HEK293T (cell line): ENCODE measurements at regions not wholly inside any gene's neighbourhood (a gene's known extent, or its start where the extent isn't known, plus 50 kb on each side); places are given as distances from the start of the nearest gene placed in this dataset.

ENCODE experiments used
- CTCF ChIA-PET: fragments of 350-600 bp; formaldehyde crosslinking; extraction: SDS; loops from one replicate; lab custom pipeline; 2021; ENCODE audit warnings: antibody characterized with exemption, inconsistent platforms; lab: Yijun Ruan, JAX
- POLR2A ChIA-PET: fragments of 350-600 bp; formaldehyde crosslinking; extraction: SDS; loops from one replicate; lab custom pipeline; 2020; ENCODE audit warnings: antibody characterized with exemption, inconsistent platforms; lab: Yijun Ruan, JAX
- DNase-seq: peaks from one replicate; pipeline ENCODE4 v3.0.0; 2012; ENCODE audit warnings: mixed read lengths; ENCODE audit errors: extremely low spot score
- ARNT ChIP-seq: fragments of 450-650 bp; IDR thresholded peaks from 2 replicates; pipeline ENCODE4 v1.6.1; 2017; ENCODE audit warnings: mild to moderate bottlenecking
- BHLHE40 ChIP-seq: fragments of 450-650 bp; IDR thresholded peaks from 2 replicates; pipeline ENCODE4 v1.6.1; 2016; ENCODE audit warnings: mild to moderate bottlenecking, moderate library complexity, borderline replicate concordance
- CTBP1 ChIP-seq: fragments of 450-650 bp; IDR thresholded peaks from 2 replicates; pipeline ENCODE4 v1.6.1; 2016; ENCODE audit warnings: borderline replicate concordance
- ELF4 ChIP-seq: fragments of 450-650 bp; IDR thresholded peaks from 2 replicates; pipeline ENCODE4 v1.6.1; 2017; ENCODE audit warnings: antibody characterized with exemption
- FOXA1 ChIP-seq: fragments of 450-650 bp; IDR thresholded peaks from 2 replicates; pipeline ENCODE4 v1.6.1; 2016; ENCODE audit warnings: mild to moderate bottlenecking
- FOXK2 ChIP-seq: fragments of 450-650 bp; IDR thresholded peaks from 2 replicates; pipeline ENCODE4 v1.6.1; 2016; ENCODE audit warnings: mild to moderate bottlenecking
- FOXM1 ChIP-seq: fragments of 450-650 bp; IDR thresholded peaks from 2 replicates; pipeline ENCODE4 v1.6.1; 2017; ENCODE audit warnings: mild to moderate bottlenecking, borderline replicate concordance
- HDGF ChIP-seq: fragments of 450-650 bp; IDR thresholded peaks from 2 replicates; pipeline ENCODE4 v1.6.1; 2017; ENCODE audit warnings: antibody characterized with exemption, borderline replicate concordance
- L3MBTL2 ChIP-seq: fragments of 450-650 bp; conservative IDR thresholded peaks from 2 replicates; pipeline ENCODE4 v1.6.1; 2016; ENCODE audit warnings: mild to moderate bottlenecking
- LEF1 ChIP-seq: fragments of 450-650 bp; IDR thresholded peaks from 2 replicates; pipeline ENCODE4 v1.6.1; 2017; ENCODE audit warnings: mild to moderate bottlenecking, borderline replicate concordance
- NFRKB ChIP-seq: fragments of 450-650 bp; IDR thresholded peaks from 2 replicates; pipeline ENCODE4 v1.6.1; 2016; ENCODE audit warnings: mild to moderate bottlenecking, moderate library complexity
- SP1 ChIP-seq: fragments of 450-650 bp; IDR thresholded peaks from 2 replicates; pipeline ENCODE4 v1.6.1; 2017
- SUZ12 ChIP-seq: fragments of 450-650 bp; IDR thresholded peaks from 2 replicates; pipeline ENCODE4 v1.6.1; 2016; ENCODE audit warnings: mild to moderate bottlenecking
- TARDBP ChIP-seq: fragments of 450-650 bp; IDR thresholded peaks from 2 replicates; pipeline ENCODE4 v1.6.1; 2016
- ZNF384 ChIP-seq: fragments of 450-650 bp; IDR thresholded peaks from 2 replicates; pipeline ENCODE4 v1.6.1; 2016
- TF ChIP-seq, protein P1 (sequence below): fragments of 450-650 bp; IDR thresholded peaks from 2 replicates; pipeline ENCODE4 v1.6.1; 2016

DNA sequence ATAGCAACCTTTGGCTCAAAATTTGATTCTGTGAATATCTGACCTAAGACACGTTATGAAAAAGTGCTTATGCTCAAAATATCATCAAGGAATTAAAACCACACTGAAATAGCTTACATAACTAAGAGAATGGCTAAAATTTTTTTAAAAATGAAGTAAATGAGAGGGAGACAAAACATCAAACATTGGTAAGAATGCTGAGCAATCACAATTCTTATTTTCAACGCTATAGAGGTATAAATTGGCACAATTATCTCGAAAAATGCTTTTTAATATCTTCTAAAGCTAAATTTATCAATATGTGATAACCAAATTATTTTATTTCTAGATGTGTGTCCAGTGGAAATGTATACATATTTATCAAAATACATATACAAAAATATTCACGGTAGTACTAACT, 381.3 kb downstream of the ANXA1 start:
- ChIA-PET CTCF (no interaction called here), POLR2A (no interaction called here)
- TF ChIP-seq FOXK2 (no peak), L3MBTL2 (no peak), ZNF384 (no peak), BHLHE40 (no peak), TARDBP (no peak), ARNT (no peak), LEF1 (no peak), CTBP1 (no peak), FOXA1 (no peak), SUZ12 (no peak), ELF4 (no peak)
- TF ChIP-seq, protein P1, sequence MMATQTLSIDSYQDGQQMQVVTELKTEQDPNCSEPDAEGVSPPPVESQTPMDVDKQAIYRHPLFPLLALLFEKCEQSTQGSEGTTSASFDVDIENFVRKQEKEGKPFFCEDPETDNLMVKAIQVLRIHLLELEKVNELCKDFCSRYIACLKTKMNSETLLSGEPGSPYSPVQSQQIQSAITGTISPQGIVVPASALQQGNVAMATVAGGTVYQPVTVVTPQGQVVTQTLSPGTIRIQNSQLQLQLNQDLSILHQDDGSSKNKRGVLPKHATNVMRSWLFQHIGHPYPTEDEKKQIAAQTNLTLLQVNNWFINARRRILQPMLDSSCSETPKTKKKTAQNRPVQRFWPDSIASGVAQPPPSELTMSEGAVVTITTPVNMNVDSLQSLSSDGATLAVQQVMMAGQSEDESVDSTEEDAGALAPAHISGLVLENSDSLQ: no peak
- no peak for DNase-seq

DNA sequence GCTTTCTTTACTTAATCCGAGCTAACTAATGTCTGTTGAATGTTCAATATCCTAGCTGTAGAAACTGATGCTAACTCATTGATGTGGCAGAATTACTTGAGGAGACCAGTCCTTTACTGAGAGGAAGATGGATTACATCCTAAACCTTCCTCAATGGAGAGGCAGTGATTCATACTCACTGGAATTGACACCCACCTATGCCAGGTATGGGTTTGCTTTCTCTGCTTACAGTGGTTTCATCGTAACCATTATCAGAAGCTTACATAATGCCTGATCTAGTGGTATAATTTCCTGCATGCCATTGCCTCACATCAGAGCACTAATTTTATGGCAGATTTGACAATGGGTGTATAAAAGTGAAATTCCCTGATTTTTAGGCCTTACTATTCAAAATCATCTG, 384.7 kb downstream of the ANXA1 start:
- ChIA-PET CTCF (no interaction called here), POLR2A (no interaction called here)
- TF ChIP-seq L3MBTL2: no peak
- no peak for TF ChIP-seq HDGF
- no peak for TF ChIP-seq TARDBP
- TF ChIP-seq ELF4: no peak
- no peak for TF ChIP-seq NFRKB
- TF ChIP-seq, protein P1: no peak
- no peak for TF ChIP-seq BHLHE40
- TF ChIP-seq FOXA1: no peak
- TF ChIP-seq SUZ12: no peak
- no peak for TF ChIP-seq SP1
- no peak for TF ChIP-seq CTBP1
- no peak for TF ChIP-seq FOXM1
- no peak for TF ChIP-seq LEF1
- TF ChIP-seq ARNT: no peak
- TF ChIP-seq ZNF384: no peak
- no peak for TF ChIP-seq FOXK2
- no peak for DNase-seq

GRCh38 chr9:73537561-73537960, 385.9 kb downstream of the ANXA1 start:
- no peak for DNase-seq
- TF ChIP-seq FOXM1 (no peak), SP1 (no peak), SUZ12 (no peak), HDGF (no peak), ARNT (no peak), FOXK2 (no peak), NFRKB (no peak), BHLHE40 (no peak), TARDBP (no peak), LEF1 (no peak), L3MBTL2 (no peak), CTBP1 (no peak), ELF4 (no peak), ZNF384 (no peak), FOXA1 (no peak)
- TF ChIP-seq, protein P1: no peak
- ChIA-PET CTCF (no interaction called here), POLR2A (no interaction called here)

DNA sequence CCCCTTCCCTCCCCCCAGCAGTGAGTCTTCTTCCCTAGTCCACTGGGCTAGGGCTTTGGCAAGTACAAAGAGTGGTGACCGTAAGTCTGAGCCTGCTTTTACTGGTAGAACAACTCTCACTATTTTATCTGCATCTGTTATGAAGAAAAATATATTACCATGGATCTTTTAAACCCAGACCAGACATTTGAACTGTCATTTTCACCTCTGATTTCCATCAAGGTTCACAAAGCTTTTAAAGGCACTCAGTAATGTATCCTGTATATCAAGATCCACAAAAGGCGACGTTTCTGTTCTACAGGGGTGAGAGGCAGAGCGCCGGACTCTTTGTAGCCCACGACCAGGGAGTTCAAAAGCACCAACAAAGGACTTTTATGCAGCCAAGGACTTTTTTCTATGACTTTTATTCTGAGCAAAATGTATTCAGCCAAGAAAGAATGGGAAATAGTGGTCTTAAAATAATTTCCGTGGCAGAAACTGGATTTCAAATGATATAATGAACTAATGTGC, 388.3 kb downstream of the ANXA1 start:
- no peak for DNase-seq
- no peak for TF ChIP-seq ZNF384
- TF ChIP-seq SUZ12: no peak
- TF ChIP-seq, protein P1: no peak
- ChIA-PET CTCF (no interaction called here), POLR2A (no interaction called here)

DNA sequence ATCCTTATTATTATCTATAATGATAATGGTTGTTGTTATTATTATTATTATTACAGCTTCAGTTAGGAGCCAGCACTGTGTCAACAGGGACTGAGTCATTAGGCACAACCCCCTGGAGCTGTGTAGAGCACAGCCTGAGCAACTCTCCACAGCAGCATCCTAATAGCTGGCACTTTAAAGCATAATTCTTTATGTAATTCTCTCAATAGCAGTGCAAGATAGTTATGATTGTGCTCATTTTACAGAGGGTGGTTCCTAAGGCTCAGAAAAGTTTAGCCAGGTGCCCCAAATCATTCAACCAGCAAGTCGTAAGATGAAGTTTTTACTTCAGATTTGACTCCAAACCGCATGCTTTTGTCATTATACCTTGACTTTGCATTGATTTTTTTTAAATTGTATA, 390.3 kb downstream of the ANXA1 start:
- TF ChIP-seq, protein P1: no peak
- TF ChIP-seq LEF1 (no peak), ELF4 (no peak), ZNF384 (no peak), FOXK2 (no peak), TARDBP (no peak), SUZ12 (no peak), SP1 (no peak), HDGF (no peak), CTBP1 (no peak), L3MBTL2 (no peak), BHLHE40 (no peak), FOXM1 (no peak), FOXA1 (no peak), NFRKB (no peak), ARNT (no peak)
- ChIA-PET POLR2A (no interaction called here), CTCF (no interaction called here)
- DNase-seq: no peak
